Kidney (tissue), 13 donors: ENCODE measurements at regions not wholly inside any gene's neighbourhood (a gene's known extent, or its start where the extent isn't known, plus 50 kb on each side); places are given as distances from the start of the nearest gene placed in this dataset.

Experiments
- DNase-seq, 5 donors: peaks; one replicate each; pipeline ENCODE4 v3.0.0-alpha.2; 2013 to 2020
- FAIRE-seq: peaks from 2 replicates; lab custom pipeline; 2012; peaks lifted over from hg19 to GRCh38; lab: Jason Lieb, UNC
- H3K27ac ChIP-seq, 2 donors: one replicate each; pipeline ENCODE4 v1.7.0; 2013; ENCODE audit warnings: low read depth in 2 of 2, low read length in 2 of 2, inconsistent platforms in 1 of 2
- H3K27me3 ChIP-seq: one replicate; pipeline ENCODE4 v1.7.1; 2013; ENCODE audit warnings: low read length, inconsistent platforms; ENCODE audit not compliant: control insufficient read depth, insufficient read depth
- H3K36me3 ChIP-seq, 3 donors: one replicate each; pipeline versions ENCODE4 v1.7.0 to v1.7.1; 2013; ENCODE audit warnings: low read length in 3 of 3, control low read depth in 1 of 3, inconsistent platforms in 1 of 3; ENCODE audit not compliant: insufficient read depth in 3 of 3, control insufficient read depth in 2 of 3
- H3K4me1 ChIP-seq, 3 donors: one replicate each; pipeline versions ENCODE4 v1.7.0 to v1.7.1; 2013; ENCODE audit warnings: low read length in 3 of 3, inconsistent platforms in 1 of 3, low read depth in 1 of 3; ENCODE audit not compliant: control insufficient read depth in 2 of 3, insufficient read depth in 2 of 3
- H3K4me3 ChIP-seq, 3 donors: one replicate each; pipeline versions ENCODE4 v1.7.0 to v1.8.1; 2013; ENCODE audit warnings: low read length in 3 of 3, control low read depth in 1 of 3, inconsistent platforms in 1 of 3
- H3K9ac ChIP-seq, 3 donors: one replicate each; pipeline versions ENCODE4 v1.7.0 to v1.7.1; 2013; ENCODE audit warnings: low read length in 3 of 3, control low read depth in 1 of 3, inconsistent platforms in 1 of 3
- H3K9me3 ChIP-seq, 3 donors: one replicate each; pipeline versions ENCODE4 v1.7.0 to v1.7.1; 2013; ENCODE audit warnings: low read length in 3 of 3, control low read depth in 1 of 3, inconsistent platforms in 1 of 3; ENCODE audit not compliant: control insufficient read depth in 2 of 3, insufficient read depth in 1 of 3
- CTCF ChIP-seq: IDR thresholded peaks from 3 replicates; pipeline ENCODE4 v1.5.1; 2012; ENCODE audit warnings: mild to moderate bottlenecking, moderate library complexity, borderline replicate concordance; ENCODE audit not compliant: insufficient read depth; ENCODE audit errors: extremely low read depth
- intact Hi-C: fragments of 100-400 bp; cut with DNase I; formaldehyde crosslinking; loops from one replicate; pipeline ENCODE4 v1.11.1; 2022
- donor health status: control.
- donor health status: control.
- donor health status: control.
- donor health status: control.
- donor health status: control.
- donor health status: DM: yes; HTN: yes; CAD: no.
- donor health status: Normal renal cell carcinoma (clear cell type).

DNA sequence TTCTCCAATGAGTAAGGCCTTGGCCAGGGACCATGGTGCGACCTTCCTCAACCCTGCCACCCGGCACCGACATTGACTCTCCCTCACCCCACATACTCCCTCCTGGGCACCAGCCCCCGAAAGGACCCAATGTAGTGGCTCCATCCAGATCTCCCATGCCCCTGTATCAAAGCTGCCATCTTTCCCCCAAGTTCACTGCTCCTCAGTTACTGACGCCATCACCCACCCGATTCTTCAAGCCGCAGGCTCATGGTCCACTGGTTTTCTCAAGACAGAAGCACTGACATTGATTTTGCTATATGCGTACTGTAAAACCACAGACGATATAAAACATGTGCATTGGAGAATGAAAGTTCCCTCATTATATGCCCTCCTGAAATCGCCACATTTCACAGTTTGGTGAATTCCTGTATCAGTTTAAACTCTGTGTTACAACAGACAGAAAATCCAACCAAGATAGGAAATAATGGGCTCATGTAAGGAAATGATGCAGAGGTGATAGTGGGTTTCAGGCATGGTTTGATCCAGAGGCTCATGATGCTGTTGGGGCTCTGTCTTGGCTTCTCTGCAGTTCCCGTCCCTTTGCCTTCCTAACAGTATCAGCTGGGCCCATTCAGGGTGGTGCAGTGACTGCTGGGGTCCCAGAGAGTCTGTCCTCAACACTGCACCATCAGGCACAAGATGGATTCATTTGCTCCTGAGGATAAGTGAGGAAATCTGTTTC is 207.3 kb upstream of the IER5L start:
- intact Hi-C loops, result no loop called here
- DNase-seq, result peak in 1 of 5 donors; percentile 57
- no peak for TF ChIP-seq CTCF

GRCh38 chr9:129384491-129385210 is 206.6 kb upstream of the IER5L start:
- H3K9me3 ChIP-seq, result no peaks in the 10 kb centered on the region

More for the DNA sequence above, 207.3 kb upstream of the IER5L start:
- Histone ChIP-seq H3K9ac (no peak overlapping the region), H3K4me1 (peaks cover 0 to 12% (median 6%) of the 10 kb centered on the region in 3 donors), H3K36me3 (no peaks in the 10 kb centered on the region), H3K27me3 (no peaks in the 10 kb centered on the region), H3K27ac (no peak overlapping the region), H3K9me3 (no peaks in the 10 kb centered on the region), H3K4me3 (no peak overlapping the region)
- FAIRE-seq, result no peak

DNA sequence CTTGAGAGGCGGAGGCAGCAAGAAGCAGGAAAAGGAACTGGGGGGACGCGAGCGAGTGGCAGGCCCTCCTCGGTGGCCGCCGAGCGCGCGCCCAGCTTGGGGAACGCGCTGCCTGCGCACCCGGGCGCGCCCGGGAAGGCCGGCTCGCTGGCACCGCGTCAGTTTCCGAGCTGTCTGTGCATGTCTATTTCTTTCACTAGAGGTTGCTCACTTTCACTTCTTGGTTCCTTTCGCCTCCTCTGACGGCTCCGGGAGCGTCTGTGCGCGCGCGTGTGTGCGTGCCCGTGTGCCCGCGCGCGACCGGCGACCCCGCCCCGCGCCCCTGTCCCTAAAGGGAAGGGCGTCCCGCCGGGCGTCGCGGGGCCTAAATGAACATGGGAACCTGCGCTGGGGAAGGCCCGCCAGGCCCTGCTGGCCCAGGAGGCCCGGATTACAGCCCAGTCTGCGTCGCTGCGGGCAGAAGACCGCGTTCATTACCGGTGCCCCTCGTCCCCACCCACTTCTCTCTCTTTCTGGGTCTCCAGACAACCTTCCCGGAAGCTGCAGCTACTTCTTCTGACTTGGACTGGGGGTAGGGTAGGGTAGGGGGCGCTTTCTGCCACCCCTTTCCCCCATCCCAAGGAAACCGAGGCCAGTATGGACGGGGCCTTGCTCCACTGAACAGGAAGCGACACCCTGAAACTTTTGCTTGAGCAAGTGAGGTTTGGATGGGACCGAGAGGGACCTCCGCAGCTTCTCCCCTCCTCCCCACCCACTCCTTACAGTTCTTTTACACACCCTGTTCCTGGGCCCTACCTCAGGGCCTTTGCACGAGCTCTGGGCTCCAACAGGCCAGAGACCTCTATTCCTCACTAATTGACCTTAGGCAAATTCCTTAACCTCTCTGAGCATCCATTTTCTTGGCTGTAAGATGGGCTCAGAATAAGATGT is 205.8 kb upstream of the IER5L start:
- Histone ChIP-seq H3K4me3 (peak overlapping the region; percentile 11 to 59 (median 32)), H3K9ac (peak overlapping the region in 2 of 3 donors; percentile 43 to 84), H3K9me3 (no peaks in the 10 kb centered on the region), H3K27me3 (no peaks in the 10 kb centered on the region), H3K27ac (peak overlapping the region; percentile 96 to 97), H3K36me3 (no peaks in the 10 kb centered on the region), H3K4me1 (peaks cover 0 to 12% (median 6%) of the 10 kb centered on the region in 3 donors)
- TF ChIP-seq CTCF, result peak; percentile 14
- FAIRE-seq, result no peak
- DNase-seq, result peak; percentile 78 to 94 (median 85)
- intact Hi-C loops, result no loop called here

More at GRCh38 chr9:129384491-129385210, 206.6 kb upstream of the IER5L start:
- no peak for TF ChIP-seq CTCF
- H3K4me1 ChIP-seq, result peaks cover 0 to 12% (median 6%) of the 10 kb centered on the region in 3 donors
- intact Hi-C loops, result no loop called here
- no peaks in the 10 kb centered on the region for H3K27me3 ChIP-seq
- H3K36me3 ChIP-seq, result no peaks in the 10 kb centered on the region
- H3K4me3 ChIP-seq, result no peak overlapping the region
- FAIRE-seq (no peak), DNase-seq (peak in 1 of 5 donors; percentile 42)
- no peak overlapping the region for H3K27ac ChIP-seq
- no peak overlapping the region for H3K9ac ChIP-seq
